ENCODE measurements at regions not wholly inside any gene's neighbourhood (a gene's known extent, or its start where the extent isn't known, plus 50 kb on each side); places are given as distances from the start of the nearest gene placed in this dataset.

DNA sequence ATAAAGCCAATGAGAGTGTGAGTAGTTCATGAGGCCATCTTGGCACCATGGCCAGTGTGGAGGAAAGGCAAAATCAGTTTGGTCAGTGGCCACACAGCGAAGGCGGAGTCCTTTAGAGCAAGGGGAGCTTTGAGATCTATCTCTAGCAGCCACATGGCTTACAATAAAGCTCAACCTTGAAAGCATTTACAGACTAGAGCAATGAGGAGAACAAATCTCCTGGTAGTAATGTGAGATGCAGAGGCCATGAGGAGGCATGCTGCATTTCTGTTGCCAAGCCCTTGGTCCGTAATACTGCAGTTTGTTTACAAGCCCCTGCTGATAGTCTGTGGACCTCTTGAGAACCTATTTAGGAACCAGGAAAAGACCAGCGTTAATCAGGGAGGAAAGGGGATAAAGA, 381.5 kb upstream of the C2CD4B start:
- Histone ChIP-seq H3K36me3 (ENCODE audit: control insufficient read depth, insufficient read depth, low read length) (no peaks in the 10 kb centered on the region), H3K4me2 (ENCODE audit: extremely low read depth, insufficient read depth, low read length) (no peak overlapping the region), H3K27ac (ENCODE audit: insufficient read depth, low read length) (no peak overlapping the region), H4K20me1 (ENCODE audit: control insufficient read depth, extremely low read depth, insufficient read depth, low read length) (no peaks in the 10 kb centered on the region), H3K4me3 (replicated peaks in 1 of 4; ENCODE audit: control extremely low read depth in 1 of 4, insufficient read depth in 1 of 4, low read depth in 3 of 4, low read length in 4 of 4) (no peak overlapping the region), H3K79me2 (ENCODE audit: control insufficient read depth, insufficient read depth, low read length) (no peaks in the 10 kb centered on the region), H3K9me3 (ENCODE audit: control insufficient read depth, insufficient read depth, low read depth, low read length) (no peaks in the 10 kb centered on the region), H3K27me3 (ENCODE audit: control insufficient read depth, insufficient read depth, low read length) (no peaks in the 10 kb centered on the region), H2AFZ (ENCODE audit: low read length) (no peak overlapping the region), H3K4me1 (ENCODE audit: control insufficient read depth, extremely low read depth, insufficient read depth, low read length) (peaks cover 2% of the 10 kb centered on the region), H3K9ac (ENCODE audit: insufficient read depth, low read length) (no peak overlapping the region)
- TF ChIP-seq EZH2 (IDR thresholded peaks at IDR 0.05; ENCODE audit: low read length, missing control alignments): no peak
- TF ChIP-seq, protein P1, sequence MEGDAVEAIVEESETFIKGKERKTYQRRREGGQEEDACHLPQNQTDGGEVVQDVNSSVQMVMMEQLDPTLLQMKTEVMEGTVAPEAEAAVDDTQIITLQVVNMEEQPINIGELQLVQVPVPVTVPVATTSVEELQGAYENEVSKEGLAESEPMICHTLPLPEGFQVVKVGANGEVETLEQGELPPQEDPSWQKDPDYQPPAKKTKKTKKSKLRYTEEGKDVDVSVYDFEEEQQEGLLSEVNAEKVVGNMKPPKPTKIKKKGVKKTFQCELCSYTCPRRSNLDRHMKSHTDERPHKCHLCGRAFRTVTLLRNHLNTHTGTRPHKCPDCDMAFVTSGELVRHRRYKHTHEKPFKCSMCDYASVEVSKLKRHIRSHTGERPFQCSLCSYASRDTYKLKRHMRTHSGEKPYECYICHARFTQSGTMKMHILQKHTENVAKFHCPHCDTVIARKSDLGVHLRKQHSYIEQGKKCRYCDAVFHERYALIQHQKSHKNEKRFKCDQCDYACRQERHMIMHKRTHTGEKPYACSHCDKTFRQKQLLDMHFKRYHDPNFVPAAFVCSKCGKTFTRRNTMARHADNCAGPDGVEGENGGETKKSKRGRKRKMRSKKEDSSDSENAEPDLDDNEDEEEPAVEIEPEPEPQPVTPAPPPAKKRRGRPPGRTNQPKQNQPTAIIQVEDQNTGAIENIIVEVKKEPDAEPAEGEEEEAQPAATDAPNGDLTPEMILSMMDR (conservative IDR thresholded peaks at IDR 0.05 in 1 of 2, IDR thresholded peaks at IDR 0.05 in 1 of 2; ENCODE audit: low read depth in 1 of 2, low read length in 2 of 2): no peak
- no peak for DNase-seq (ENCODE audit: low read depth in 2 of 2)

DNA sequence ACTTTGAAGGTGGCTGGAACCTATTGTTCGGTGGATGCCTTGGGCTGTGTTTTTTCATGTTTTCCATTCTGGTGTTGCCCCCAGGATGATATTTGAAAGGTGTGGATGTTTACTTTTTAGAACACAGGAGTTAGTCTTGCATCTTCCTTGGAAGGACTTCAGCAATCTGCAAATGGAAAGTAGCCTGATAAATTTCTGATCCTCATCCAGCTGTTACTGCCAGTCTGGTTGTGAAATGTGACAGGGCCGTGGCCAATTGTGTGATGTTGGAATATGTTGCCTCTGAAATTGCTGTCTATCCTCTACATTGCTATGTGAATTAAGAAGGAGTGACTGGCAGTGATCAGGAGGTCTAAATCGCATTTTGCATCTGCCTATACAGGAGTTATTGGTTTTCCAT, 382.5 kb upstream of the C2CD4B start:
- H3K9ac ChIP-seq (ENCODE audit: insufficient read depth, low read length): no peak overlapping the region
- H3K9me3 ChIP-seq (ENCODE audit: control insufficient read depth, insufficient read depth, low read depth, low read length): no peaks in the 10 kb centered on the region
- H4K20me1 ChIP-seq (ENCODE audit: control insufficient read depth, extremely low read depth, insufficient read depth, low read length): no peaks in the 10 kb centered on the region
- H3K4me3 ChIP-seq (replicated peaks in 1 of 4; ENCODE audit: control extremely low read depth in 1 of 4, insufficient read depth in 1 of 4, low read depth in 3 of 4, low read length in 4 of 4): no peak overlapping the region
- TF ChIP-seq, protein P1 (conservative IDR thresholded peaks at IDR 0.05 in 1 of 2, IDR thresholded peaks at IDR 0.05 in 1 of 2; ENCODE audit: low read depth in 1 of 2, low read length in 2 of 2): no peak
- TF ChIP-seq EZH2 (IDR thresholded peaks at IDR 0.05; ENCODE audit: low read length, missing control alignments): no peak
- no peak overlapping the region for H3K27ac ChIP-seq (ENCODE audit: insufficient read depth, low read length)
- DNase-seq (ENCODE audit: low read depth in 2 of 2): no peak
- no peaks in the 10 kb centered on the region for H3K36me3 ChIP-seq (ENCODE audit: control insufficient read depth, insufficient read depth, low read length)
- H3K27me3 ChIP-seq (ENCODE audit: control insufficient read depth, insufficient read depth, low read length): no peaks in the 10 kb centered on the region
- no peaks in the 10 kb centered on the region for H3K79me2 ChIP-seq (ENCODE audit: control insufficient read depth, insufficient read depth, low read length)
- peaks cover 2% of the 10 kb centered on the region for H3K4me1 ChIP-seq (ENCODE audit: control insufficient read depth, extremely low read depth, insufficient read depth, low read length)
- no peak overlapping the region for H3K4me2 ChIP-seq (ENCODE audit: extremely low read depth, insufficient read depth, low read length)
- H2AFZ ChIP-seq (ENCODE audit: low read length): no peak overlapping the region

DNA sequence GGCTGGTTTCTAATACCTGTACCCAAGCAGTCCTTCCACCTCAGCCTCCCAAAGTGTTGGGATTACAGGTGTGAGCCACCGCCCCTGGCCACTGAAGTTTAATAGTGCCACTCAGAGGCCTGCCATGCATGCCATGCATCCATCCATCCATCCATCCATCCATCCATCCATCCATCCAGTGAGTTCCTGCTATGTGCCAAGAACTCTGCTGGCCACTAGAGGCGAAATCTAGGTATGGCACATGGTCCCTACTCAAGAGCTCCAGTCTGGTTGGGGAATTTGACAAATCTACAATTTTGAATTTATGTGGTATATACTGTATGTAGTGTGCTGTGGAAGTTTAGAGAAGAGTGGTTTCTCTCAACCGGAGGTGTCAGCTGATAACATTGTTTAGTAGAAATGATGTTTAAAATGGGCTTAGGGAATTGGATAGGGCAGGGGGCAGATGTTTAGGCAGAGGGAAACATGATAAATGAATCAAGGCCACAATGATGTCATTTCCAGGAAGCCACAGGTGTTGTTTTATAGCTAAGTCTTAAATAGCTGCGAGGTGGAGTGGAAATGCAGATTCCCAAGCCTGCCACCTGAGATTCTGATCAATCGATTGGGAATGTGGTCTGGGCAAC, 384.4 kb upstream of the C2CD4B start:
- no peaks in the 10 kb centered on the region for H3K36me3 ChIP-seq (ENCODE audit: control insufficient read depth, insufficient read depth, low read length)
- no peaks in the 10 kb centered on the region for H4K20me1 ChIP-seq (ENCODE audit: control insufficient read depth, extremely low read depth, insufficient read depth, low read length)
- no peak overlapping the region for H3K27ac ChIP-seq (ENCODE audit: insufficient read depth, low read length)
- H3K4me1 ChIP-seq (ENCODE audit: control insufficient read depth, extremely low read depth, insufficient read depth, low read length): peaks cover 2% of the 10 kb centered on the region
- no peaks in the 10 kb centered on the region for H3K79me2 ChIP-seq (ENCODE audit: control insufficient read depth, insufficient read depth, low read length)
- H3K9ac ChIP-seq (ENCODE audit: insufficient read depth, low read length): no peak overlapping the region
- no peaks in the 10 kb centered on the region for H3K27me3 ChIP-seq (ENCODE audit: control insufficient read depth, insufficient read depth, low read length)
- H3K9me3 ChIP-seq (ENCODE audit: control insufficient read depth, insufficient read depth, low read depth, low read length): no peaks in the 10 kb centered on the region
- peak in 1 of 2 donors; percentile 48 for DNase-seq (ENCODE audit: low read depth in 2 of 2)
- TF ChIP-seq, protein P1 (conservative IDR thresholded peaks at IDR 0.05 in 1 of 2, IDR thresholded peaks at IDR 0.05 in 1 of 2; ENCODE audit: low read depth in 1 of 2, low read length in 2 of 2): peak; percentile 13 to 70
- TF ChIP-seq EZH2 (IDR thresholded peaks at IDR 0.05; ENCODE audit: low read length, missing control alignments): no peak
- H3K4me3 ChIP-seq (replicated peaks in 1 of 4; ENCODE audit: control extremely low read depth in 1 of 4, insufficient read depth in 1 of 4, low read depth in 3 of 4, low read length in 4 of 4): no peak overlapping the region
- H2AFZ ChIP-seq (ENCODE audit: low read length): no peak overlapping the region
- no peak overlapping the region for H3K4me2 ChIP-seq (ENCODE audit: extremely low read depth, insufficient read depth, low read length)

Data from fibroblast of lung (primary cell).